ENCODE measurements at regions not wholly inside any gene's neighbourhood (a gene's known extent, or its start where the extent isn't known, plus 50 kb on each side); places are given as distances from the start of the nearest gene placed in this dataset.

- H3K9ac ChIP-seq (ENCODE audit: low read depth, low read length, poor library complexity, severe bottlenecking): no peak overlapping the region
- peak overlapping the region; percentile 24 for H3K4me2 ChIP-seq (ENCODE audit: low read depth, low read length, poor library complexity, severe bottlenecking)
- H3K36me3 ChIP-seq (ENCODE audit: insufficient read depth, low read length): no peaks in the 10 kb centered on the region
- no peaks in the 10 kb centered on the region for H3K27me3 ChIP-seq (ENCODE audit: insufficient read depth, low read length, poor library complexity, severe bottlenecking)
- H3K79me2 ChIP-seq (ENCODE audit: insufficient read depth, low read length): no peaks in the 10 kb centered on the region
- H3F3A ChIP-seq (ENCODE audit: low read depth): 0 out of 2 replicates have a peak, but pooled peaks cover 2% of the 10 kb centered on the region
- no peaks in the 10 kb centered on the region for H4K20me1 ChIP-seq (ENCODE audit: insufficient read depth, low read length, poor library complexity, severe bottlenecking)
- no peak for TF ChIP-seq EZH2phosphoT487 (IDR thresholded peaks at IDR 0.05; ENCODE audit: borderline replicate concordance)
- no peak for TF ChIP-seq CTCF (conservative IDR thresholded peaks at IDR 0.05; ENCODE audit: low read length)
- no peaks in the 10 kb centered on the region for H3K9me2 ChIP-seq (replicated peaks; ENCODE audit: low read depth, low read length)
- H3K9me3 ChIP-seq (ENCODE audit: insufficient read depth, low read depth, low read length): no peaks in the 10 kb centered on the region
- peak overlapping the region; percentile 45; the same call in 1 of the 2 replicates for H2AFZ ChIP-seq (ENCODE audit: low read length)
- peaks cover 78% of the 10 kb centered on the region for H3K4me1 ChIP-seq (ENCODE audit: insufficient read depth, low read length, poor library complexity, severe bottlenecking)
- no peak overlapping the region for H3K4me3 ChIP-seq (ENCODE audit: low read length, poor library complexity, severe bottlenecking)
Measured at GRCh38 chr15:99507504-99508310, 58.1 kb upstream of the MEF2A start.

- Histone ChIP-seq H3K36me3 (ENCODE audit: insufficient read depth, low read length) (no peaks in the 10 kb centered on the region), H3K79me2 (ENCODE audit: insufficient read depth, low read length) (no peaks in the 10 kb centered on the region), H3K4me1 (ENCODE audit: insufficient read depth, low read length, poor library complexity, severe bottlenecking) (peaks cover 81% of the 10 kb centered on the region), H3K27me3 (ENCODE audit: insufficient read depth, low read length, poor library complexity, severe bottlenecking) (no peaks in the 10 kb centered on the region), H3K4me3 (ENCODE audit: low read length, poor library complexity, severe bottlenecking) (no peak overlapping the region), H3K9ac (ENCODE audit: low read depth, low read length, poor library complexity, severe bottlenecking) (no peak overlapping the region), H2AFZ (ENCODE audit: low read length) (0 out of 2 replicates have a peak overlapping the region, but pooled peaks have one; percentile 45), H3K4me2 (ENCODE audit: low read depth, low read length, poor library complexity, severe bottlenecking) (peak overlapping the region; percentile 24), H3K9me2 (replicated peaks; ENCODE audit: low read depth, low read length) (no peaks in the 10 kb centered on the region), H3K9me3 (ENCODE audit: insufficient read depth, low read depth, low read length) (peaks cover 4% of the 10 kb centered on the region), H3F3A (ENCODE audit: low read depth) (0 out of 2 replicates have a peak, but pooled peaks cover 5% of the 10 kb centered on the region), H4K20me1 (ENCODE audit: insufficient read depth, low read length, poor library complexity, severe bottlenecking) (no peaks in the 10 kb centered on the region)
- TF ChIP-seq CTCF (conservative IDR thresholded peaks at IDR 0.05; ENCODE audit: low read length) (no peak), EZH2phosphoT487 (IDR thresholded peaks at IDR 0.05; ENCODE audit: borderline replicate concordance) (no peak)
Measured at GRCh38 chr15:99508311-99508645, 57.5 kb upstream of the MEF2A start.

- H3K27me3 ChIP-seq (ENCODE audit: insufficient read depth, low read length, poor library complexity, severe bottlenecking): no peaks in the 10 kb centered on the region
- no peaks in the 10 kb centered on the region for H4K20me1 ChIP-seq (ENCODE audit: insufficient read depth, low read length, poor library complexity, severe bottlenecking)
- H3K4me1 ChIP-seq (ENCODE audit: insufficient read depth, low read length, poor library complexity, severe bottlenecking): peaks cover 78% of the 10 kb centered on the region
- no peaks in the 10 kb centered on the region for H3K79me2 ChIP-seq (ENCODE audit: insufficient read depth, low read length)
- H3K4me3 ChIP-seq (ENCODE audit: low read length, poor library complexity, severe bottlenecking): no peak overlapping the region
- H3K4me2 ChIP-seq (ENCODE audit: low read depth, low read length, poor library complexity, severe bottlenecking): peak overlapping the region; percentile 66
- no peak overlapping the region for H2AFZ ChIP-seq (ENCODE audit: low read length)
- 0 out of 2 replicates have a peak, but pooled peaks cover 5% of the 10 kb centered on the region for H3F3A ChIP-seq (ENCODE audit: low read depth)
- no peaks in the 10 kb centered on the region for H3K36me3 ChIP-seq (ENCODE audit: insufficient read depth, low read length)
- TF ChIP-seq EZH2phosphoT487 (IDR thresholded peaks at IDR 0.05; ENCODE audit: borderline replicate concordance): no peak
- H3K9me2 ChIP-seq (replicated peaks; ENCODE audit: low read depth, low read length): no peaks in the 10 kb centered on the region
- H3K9me3 ChIP-seq (ENCODE audit: insufficient read depth, low read depth, low read length): peaks cover 10% of the 10 kb centered on the region
- peak overlapping the region; percentile 0 for H3K9ac ChIP-seq (ENCODE audit: low read depth, low read length, poor library complexity, severe bottlenecking)
Measured at GRCh38 chr15:99508852-99509251, 56.9 kb upstream of the MEF2A start.
